HG03159 (cell line): ENCODE measurements at regions not wholly inside any gene's neighbourhood (a gene's known extent, or its start where the extent isn't known, plus 50 kb on each side); places are given as distances from the start of the nearest gene placed in this dataset.
"Not testable (repeated sequence)": the region's sequence is repeated elsewhere in the genome, so short reads cannot be mapped to it uniquely, and the experiment has no call there.

Source experiments
- ATAC-seq: cut with Tn5 transposase; IDR thresholded peaks from one replicate; pipeline ENCODE4 v1.9.1; 2021; ENCODE audit warnings: mild to moderate bottlenecking, moderate library complexity; ENCODE audit not compliant: unreplicated experiment

DNA sequence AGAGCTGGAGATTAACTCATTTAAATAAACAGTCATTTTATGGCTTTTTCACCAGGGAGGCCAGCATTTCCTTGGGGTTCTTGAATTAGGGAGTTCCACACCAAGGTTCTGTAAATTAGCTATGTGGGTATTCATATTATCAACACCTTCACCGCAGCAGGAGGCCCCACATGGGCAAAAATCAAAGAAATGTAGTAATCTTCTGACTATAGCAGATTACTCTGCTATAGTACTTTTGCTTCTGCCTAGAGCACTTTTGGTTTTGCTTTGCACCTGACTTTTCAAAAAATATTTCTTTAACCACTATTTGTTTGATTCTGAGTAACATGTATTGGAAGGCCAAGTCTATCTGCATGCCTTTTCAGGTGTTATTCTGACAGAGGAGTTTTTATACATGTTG, 108.6 kb upstream of the POMZP3 start:
- ATAC-seq: not testable (repeated sequence)

GRCh38 chr7:76728571-76728974, 101.5 kb upstream of the POMZP3 start:
- not testable (repeated sequence) for ATAC-seq

DNA sequence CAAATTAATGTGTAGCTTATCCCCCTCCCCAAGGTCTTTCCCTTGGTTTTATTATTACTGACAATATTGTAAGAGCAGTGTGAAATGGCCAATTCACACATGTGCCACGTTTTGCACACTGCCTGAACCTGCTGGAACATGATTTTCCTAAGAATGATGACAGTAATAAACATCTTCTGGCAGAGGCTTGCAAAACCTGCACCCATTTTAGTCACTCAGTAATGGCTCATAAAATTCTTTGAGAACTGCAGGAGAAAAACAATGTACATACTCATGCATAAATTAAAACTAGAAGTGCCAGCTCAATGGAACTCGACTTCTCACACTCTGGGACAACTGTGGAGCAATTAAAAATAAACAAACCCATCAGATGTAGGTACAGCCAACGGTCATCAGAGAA, 96.8 kb upstream of the POMZP3 start:
- ATAC-seq: not testable (repeated sequence)

DNA sequence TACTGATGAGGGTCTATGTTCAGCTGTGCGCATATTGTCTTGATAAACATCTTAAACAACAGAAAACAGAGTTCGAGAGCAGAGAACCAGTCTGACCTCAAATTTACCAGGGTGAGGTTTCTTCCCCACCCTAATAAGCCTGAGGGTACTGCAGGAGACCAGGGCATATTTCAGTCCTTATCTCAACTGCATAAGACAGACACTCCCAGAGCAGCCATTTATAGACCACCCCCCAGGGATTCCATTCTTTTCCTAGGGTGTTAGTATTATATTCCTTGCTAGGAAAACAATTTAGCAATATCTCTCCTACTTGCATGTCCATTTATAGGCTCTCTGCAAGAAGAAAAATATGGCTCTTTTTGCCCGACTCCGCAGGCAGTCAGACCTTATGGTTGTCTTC, 89.5 kb upstream of the POMZP3 start:
- ATAC-seq: not testable (repeated sequence)

DNA sequence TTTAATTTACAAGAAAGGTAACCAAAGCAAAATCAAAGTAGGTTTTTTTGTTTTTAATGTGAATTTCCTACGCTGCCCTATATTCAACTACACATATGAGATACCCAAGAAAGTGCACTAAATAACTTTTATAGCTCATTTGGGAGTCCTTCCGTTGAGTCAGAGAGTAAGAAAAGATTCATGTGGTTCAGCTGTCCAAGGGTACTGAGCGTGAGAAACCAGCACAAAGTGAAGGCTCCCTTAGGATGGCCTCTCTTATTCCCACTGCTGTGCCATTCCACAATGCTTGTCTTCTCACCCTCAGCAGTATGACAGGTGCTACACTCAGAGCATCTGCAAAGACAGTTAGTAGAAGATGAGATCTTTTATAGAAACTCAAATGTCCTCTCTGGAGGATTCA, 85.8 kb upstream of the POMZP3 start:
- ATAC-seq: not testable (repeated sequence)

- not testable (repeated sequence) for ATAC-seq
Measured at GRCh38 chr7:76711648-76712047, 84.6 kb upstream of the POMZP3 start.

- ATAC-seq: not testable (repeated sequence)
Measured at GRCh38 chr7:76709703-76710102, 82.6 kb upstream of the POMZP3 start.

DNA sequence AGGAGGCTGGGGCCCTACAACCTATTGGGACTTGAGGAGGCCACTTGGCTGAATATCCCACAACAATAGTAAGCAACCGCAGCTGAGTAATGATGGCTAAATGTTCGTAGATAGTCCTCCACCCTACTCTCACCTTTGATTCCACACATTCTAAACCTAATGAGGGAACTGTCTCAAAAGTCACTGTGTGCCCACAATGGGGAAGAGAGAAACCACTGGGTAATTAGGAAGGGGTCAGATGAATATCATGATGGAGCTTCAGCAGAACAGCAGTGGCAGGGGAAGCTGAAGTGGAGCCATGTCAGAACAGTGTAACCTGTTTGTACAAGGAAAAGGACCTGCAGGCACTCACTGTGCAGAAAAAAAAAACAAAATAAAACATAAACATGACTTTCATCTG, 81.4 kb upstream of the POMZP3 start:
- not testable (repeated sequence) for ATAC-seq

DNA sequence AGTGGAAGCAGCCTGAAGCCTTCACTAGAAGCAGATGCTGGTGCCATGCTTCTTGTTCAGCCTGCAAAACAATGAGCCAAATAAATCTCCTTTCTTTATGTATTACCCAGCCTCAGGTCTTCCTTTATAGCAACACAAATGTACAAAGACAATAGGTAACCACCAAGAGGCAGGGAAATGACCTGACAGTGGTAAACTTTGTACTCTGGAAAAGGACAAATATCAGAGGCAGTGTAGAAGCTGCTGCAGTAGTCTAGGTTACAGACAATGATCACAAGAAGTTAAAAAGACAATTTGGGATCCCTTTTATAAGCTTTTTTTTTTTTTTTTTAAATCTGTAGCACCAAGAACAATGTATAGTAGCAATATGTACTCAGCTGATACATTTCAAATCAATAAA, 76.7 kb upstream of the POMZP3 start:
- not testable (repeated sequence) for ATAC-seq

DNA sequence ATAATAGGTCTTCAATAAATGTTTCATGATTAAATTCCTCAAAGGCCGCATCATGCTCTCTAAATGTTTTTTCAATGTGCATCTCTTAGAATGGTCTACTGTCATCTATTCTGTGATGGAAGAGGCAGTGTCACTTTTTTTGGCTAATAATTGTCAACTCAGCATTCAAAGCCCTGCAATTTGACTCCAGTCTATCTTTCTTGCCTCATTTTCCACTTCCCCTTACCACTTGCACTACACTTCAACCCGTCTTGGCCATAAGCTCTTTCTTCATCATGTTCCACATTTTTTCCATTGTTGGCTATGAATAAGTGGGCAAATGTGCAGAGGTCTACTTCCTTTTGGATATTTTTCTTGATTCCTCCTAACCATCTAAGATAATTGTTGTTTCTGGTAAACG, 59.2 kb upstream of the POMZP3 start:
- ATAC-seq: not testable (repeated sequence)

DNA sequence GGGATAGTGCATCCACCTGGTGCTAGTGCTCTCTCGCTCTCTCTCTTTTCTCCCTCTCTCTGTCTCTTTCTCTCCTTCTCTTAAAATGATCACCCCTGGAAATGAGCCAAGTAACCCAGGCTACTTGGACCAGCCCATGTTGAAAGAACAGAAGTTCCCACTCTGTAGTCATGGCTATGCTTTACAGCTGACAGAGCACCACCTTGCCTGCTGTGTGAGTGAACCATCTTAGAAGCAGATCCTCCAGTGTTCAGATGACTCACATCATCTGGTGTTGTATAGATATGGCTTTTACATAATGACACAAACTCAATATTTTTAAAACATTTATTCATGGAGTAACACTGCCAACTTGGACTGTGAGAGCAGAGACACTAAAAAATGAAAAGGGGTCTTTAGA, 57.7 kb upstream of the POMZP3 start:
- not testable (repeated sequence) for ATAC-seq

DNA sequence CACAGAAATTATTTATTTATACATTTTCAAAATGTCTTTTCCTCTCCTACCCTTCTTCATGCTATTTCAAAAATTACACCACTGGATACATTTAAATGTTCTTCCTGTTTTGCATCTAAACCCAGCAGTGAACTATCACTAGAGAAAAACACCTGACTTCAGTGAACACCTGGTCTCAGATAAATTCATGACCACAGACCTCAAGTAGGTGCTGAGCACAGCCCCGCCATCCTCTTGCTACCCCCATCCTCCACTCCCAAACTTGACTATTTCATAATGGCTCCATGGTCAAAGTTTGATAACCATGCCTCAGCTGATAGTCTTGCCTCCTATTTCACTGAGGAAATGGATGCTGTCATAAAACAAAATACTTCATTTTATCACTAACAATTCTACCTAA, 56.6 kb upstream of the POMZP3 start:
- not testable (repeated sequence) for ATAC-seq

- ATAC-seq: not testable (repeated sequence)
Measured at GRCh38 chr7:76681810-76682209, 54.7 kb upstream of the POMZP3 start.

- not testable (repeated sequence) for ATAC-seq
Measured at GRCh38 chr7:76679174-76679573, 52.1 kb upstream of the POMZP3 start.

DNA sequence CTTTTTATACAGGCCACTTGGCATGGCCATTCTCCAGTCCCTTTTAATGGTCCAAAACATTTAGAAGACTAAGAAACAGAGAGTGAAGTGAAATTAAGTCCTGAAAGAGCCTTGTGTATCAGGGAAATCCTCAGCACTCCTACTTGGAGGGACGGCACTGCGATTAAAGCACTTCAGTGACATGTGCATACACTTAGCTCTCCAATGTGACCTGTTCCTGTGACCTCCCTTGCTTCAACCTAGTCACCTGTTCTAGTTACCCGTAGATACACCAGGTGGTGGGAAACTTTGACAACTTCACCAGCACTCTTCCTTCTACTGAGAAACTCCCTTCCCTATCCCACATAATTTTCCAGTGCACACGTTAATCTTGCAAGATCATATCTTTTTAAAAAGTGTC, 51.4 kb upstream of the POMZP3 start:
- not testable (repeated sequence) for ATAC-seq

DNA sequence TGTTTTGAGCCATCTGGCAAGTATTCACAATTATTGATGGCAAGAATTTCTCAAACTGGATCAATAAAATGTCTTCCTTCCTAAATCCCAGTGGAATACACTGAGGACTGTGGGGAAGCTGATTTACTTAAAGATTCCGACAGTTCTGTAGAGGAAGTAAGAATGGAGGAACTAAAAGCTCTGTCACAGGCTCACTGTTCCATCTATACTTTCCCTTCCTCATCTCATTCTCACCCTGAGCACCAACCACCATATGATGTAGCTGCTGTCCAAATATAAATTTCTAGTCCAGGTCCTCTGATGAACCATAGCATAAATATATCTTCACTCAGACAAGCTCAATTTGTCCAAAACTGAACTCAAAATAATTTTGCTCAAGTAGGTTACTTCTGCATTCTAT, 49.8 kb upstream of the POMZP3 start:
- ATAC-seq: not testable (repeated sequence)
